ENCODE measurements at regions not wholly inside any gene's neighbourhood (a gene's known extent, or its start where the extent isn't known, plus 50 kb on each side); places are given as distances from the start of the nearest gene placed in this dataset.

DNA sequence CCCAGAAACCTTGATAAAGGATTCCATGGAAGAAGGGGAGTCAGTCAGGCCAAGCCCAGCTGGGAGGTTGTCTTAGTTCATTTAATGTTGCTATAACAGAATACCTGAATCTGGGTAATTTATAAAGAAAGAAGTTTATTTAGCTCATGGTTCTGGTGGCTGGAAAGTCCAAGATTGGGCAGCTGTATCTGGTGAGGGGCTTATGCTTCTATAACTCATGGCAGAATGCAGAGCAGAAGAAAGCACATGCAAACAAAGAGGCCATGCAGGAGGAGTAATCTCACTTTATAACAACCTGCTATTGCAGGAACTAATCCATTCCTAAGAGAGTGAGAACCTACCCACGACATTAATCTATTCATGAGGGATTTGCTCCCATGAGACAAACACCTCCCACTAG, 54.2 kb upstream of the ANKRD1 start:
- Mint-ChIP-seq H3K9me3 (no peaks in the 10 kb centered on the region), H3K4me3 (no peak overlapping the region), H3K4me1 (no peaks in the 10 kb centered on the region), H3K27ac (no peak overlapping the region), H3K27me3 (peaks cover 4% of the 10 kb centered on the region), H3K36me3 (ENCODE audit: low read depth) (no peaks in the 10 kb centered on the region)
- ChIA-PET CTCF (interaction anchor here (1.0 kb wide), 1 partner anchor 9 kb away, joined by 4 read pairs; no protein-coding TSS in a partner anchor), POLR2A (no interaction called here)
- DNase-seq: no peak

DNA sequence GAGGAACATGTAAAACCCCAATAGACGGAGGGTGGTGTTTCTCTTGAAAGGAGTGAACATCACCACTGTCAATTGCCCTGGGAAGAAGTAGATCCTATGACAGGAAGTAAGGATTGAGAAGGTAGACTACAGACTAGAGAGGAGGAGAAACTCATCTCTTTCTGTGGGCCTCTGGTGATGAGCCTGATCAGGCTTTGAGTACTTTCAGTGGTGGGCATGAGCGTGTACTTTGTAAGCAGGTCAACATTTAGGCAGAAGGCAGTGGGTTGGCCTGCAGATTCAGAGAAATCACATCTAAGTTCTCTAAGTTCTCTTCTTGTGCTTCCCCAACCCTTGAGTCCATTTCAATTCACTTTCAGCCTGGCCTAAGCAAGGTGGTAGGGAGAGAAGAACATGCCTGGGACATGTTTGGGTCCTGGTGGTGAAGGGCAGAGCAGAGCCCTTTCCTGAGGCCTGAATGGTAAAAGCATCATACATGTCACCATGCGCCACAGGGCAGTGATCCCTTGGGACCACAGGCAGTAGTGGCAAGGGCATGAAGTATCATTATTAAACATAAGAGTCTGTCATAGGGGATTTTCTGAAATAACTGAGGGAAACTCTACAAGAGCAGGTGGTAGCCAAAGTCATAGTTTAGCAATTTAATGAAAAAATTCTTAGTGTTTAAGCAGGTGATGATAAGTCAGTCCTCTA, 56.4 kb upstream of the ANKRD1 start:
- no peaks in the 10 kb centered on the region for H3K9me3 Mint-ChIP-seq
- DNase-seq: no peak
- H3K27ac Mint-ChIP-seq: peak overlapping the region; percentile 48
- H3K4me3 Mint-ChIP-seq: no peak overlapping the region
- peaks cover 4% of the 10 kb centered on the region for H3K27me3 Mint-ChIP-seq
- H3K36me3 Mint-ChIP-seq (ENCODE audit: low read depth): no peaks in the 10 kb centered on the region
- H3K4me1 Mint-ChIP-seq: no peaks in the 10 kb centered on the region
- CTCF ChIA-PET: interaction anchor here (1.2 to 1.4 kb wide), 2 partner anchors 10 to 11 kb away, joined by 3 read pairs; no protein-coding TSS in a partner anchor
- POLR2A ChIA-PET: no interaction called here

DNA sequence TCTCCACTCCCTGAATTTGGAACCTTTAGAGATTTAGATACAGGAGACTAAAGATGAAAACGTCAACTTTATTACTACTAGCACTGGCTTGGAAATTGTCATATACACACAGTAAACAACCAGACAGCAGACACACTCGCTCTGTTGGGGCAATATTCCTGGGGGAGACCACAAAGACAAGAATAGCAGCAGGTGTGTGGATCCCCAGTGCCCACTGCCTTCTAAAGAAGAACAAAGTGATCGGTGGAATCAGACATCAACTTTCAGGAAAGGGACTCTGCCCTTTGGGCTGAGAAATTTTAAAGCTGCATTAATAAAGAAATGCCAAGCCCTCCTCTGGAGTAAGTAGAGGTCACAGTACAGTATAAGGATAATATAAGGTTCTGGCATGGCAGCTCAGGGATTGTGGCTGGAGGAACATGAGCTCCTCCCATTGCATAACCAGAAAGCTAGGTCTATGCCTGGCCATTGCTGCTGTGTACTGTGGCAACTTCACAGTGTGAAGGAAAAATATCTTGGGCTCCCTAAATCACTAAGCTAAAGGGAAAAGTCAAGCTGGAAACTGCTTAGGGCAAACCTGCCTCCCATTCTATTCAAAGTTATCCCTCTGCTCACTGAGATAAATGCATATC, 57.1 kb upstream of the ANKRD1 start:
- Mint-ChIP-seq H3K4me1 (no peaks in the 10 kb centered on the region), H3K27me3 (peaks cover 4% of the 10 kb centered on the region), H3K4me3 (no peak overlapping the region), H3K27ac (peak overlapping the region; percentile 48), H3K36me3 (ENCODE audit: low read depth) (no peaks in the 10 kb centered on the region), H3K9me3 (no peaks in the 10 kb centered on the region)
- no peak for DNase-seq
- ChIA-PET POLR2A (no interaction called here), CTCF (interaction anchor here (1.2 to 1.4 kb wide), 2 partner anchors 10 to 11 kb away, joined by 3 read pairs; no protein-coding TSS in a partner anchor)

DNA sequence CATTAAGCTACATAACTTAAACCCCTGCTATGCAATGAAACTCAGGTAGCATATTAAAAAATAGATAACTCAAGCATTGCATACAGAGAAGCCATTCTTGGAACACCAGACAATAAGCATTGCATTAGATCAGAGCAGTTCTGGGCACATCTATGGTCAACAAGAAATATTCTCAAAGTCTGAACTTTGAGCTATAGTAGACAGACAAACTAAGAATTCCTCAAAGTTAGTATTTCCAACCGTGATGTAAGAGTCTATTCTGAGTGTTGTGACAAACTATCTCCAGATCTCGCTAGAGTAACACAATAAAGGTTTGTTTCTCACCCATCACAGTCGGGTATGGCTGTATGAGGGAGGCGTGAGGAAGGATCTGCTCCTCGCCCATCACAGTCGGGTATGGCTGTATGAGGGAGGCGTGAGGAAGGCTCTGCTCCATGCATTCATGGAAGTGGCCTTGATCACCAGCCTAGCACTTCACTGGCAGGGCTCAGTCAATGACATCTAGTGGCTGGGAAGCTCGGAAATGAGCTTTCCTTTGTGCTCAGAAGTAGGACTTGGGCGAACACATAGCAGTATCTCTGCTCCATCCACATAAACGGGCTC, 61.6 kb upstream of the ANKRD1 start:
- Mint-ChIP-seq H3K4me3 (no peak overlapping the region), H3K27ac (no peak overlapping the region), H3K9me3 (no peaks in the 10 kb centered on the region), H3K4me1 (no peaks in the 10 kb centered on the region), H3K36me3 (ENCODE audit: low read depth) (no peaks in the 10 kb centered on the region), H3K27me3 (peaks cover 3% of the 10 kb centered on the region)
- CTCF ChIA-PET: no interaction called here
- POLR2A ChIA-PET: no interaction called here
- no peak for DNase-seq

DNA sequence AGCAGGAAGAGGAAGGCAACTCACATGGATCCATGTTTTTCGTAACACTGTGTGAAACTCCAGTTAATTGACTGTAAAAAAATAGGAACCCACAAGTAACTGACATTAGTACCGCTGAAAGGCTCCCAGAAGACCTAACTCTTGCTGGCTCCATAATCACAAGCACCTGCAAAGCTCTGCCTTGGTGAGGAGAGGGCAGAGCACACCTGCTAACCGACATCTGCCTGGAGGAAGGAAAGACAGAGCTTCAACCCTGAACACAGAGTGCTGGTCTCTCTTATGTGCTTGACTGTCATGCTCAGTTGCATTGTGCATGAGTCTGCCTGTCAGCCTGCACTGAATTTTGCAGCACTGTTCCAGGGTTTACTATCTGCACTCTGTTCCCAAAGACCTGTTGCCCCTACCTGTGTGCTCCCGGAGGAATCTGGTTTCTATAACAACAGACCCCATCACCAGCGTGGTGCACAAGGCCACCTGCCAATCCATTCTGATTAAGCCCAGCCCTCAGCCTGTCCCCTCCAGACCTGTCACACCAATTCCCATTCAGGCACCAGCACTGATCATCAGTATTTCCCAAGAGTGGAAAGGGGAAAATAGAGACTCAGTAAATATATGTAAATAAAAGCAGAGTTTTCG, 63.1 kb upstream of the ANKRD1 start:
- Mint-ChIP-seq H3K27me3 (no peaks in the 10 kb centered on the region), H3K27ac (no peak overlapping the region), H3K4me1 (no peaks in the 10 kb centered on the region), H3K36me3 (ENCODE audit: low read depth) (no peaks in the 10 kb centered on the region), H3K4me3 (no peak overlapping the region), H3K9me3 (no peaks in the 10 kb centered on the region)
- DNase-seq: no peak
- POLR2A ChIA-PET: no interaction called here
- CTCF ChIA-PET: interaction anchor here (1.4 to 1.5 kb wide), 2 partner anchors 268 to 651 kb away, joined by 3 read pairs; no protein-coding TSS in a partner anchor

DNA sequence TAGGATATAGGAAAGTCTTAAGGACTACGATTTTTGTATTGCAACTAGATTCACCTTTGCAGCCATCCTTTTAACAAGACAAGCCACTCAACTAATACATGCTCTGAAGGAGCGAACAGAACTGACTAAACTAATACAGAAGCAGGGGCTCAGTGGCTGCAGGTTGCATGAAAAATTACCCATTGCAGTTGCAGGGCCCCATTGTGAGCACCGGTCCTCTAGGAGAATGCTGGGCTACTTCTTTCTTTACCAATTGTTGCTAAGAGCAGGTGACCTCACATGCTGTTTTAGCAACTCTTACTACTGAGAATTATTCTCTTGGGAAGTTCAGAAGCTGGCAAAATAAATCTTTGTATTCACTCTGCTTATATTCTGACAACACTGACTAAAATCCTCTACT, 64.0 kb upstream of the ANKRD1 start:
- Mint-ChIP-seq H3K4me1 (no peaks in the 10 kb centered on the region), H3K36me3 (ENCODE audit: low read depth) (no peaks in the 10 kb centered on the region), H3K9me3 (no peaks in the 10 kb centered on the region), H3K27ac (no peak overlapping the region), H3K4me3 (no peak overlapping the region), H3K27me3 (no peaks in the 10 kb centered on the region)
- CTCF ChIA-PET: interaction anchor here (0.5 kb wide), 1 partner anchor 188 kb away, joined by 3 read pairs; no protein-coding TSS in a partner anchor
- POLR2A ChIA-PET: no interaction called here
- no peak for DNase-seq

DNA sequence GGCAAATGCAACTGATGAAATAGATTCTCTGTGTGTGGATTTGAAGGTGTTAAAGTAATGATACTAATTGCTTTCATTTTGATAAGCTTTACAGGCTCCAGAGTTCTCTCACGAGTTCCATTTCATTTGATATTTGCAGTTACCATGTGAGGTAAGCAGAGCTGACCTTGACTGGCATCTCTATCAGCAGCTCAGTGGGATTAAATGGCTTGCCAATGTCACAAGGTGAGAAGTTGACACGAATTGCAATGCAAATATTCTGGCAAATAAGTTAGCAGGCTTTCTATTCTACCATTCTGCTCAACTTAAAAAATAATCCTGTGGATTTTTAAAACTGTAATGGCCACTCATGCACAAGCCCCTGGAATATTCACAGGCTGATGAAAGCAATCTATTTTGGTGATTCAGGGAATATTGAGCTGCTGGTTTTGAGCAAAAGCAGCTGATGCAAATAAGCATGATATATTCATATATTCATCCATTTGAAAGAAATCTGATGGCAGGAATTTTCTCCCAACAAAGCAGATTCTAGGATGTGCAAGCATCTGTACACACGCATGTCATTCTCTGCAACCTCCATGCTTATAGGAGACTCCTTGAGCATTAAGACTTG, 64.5 kb upstream of the ANKRD1 start:
- H3K27ac Mint-ChIP-seq: no peak overlapping the region
- CTCF ChIA-PET: interaction anchor here (0.5 kb wide), 1 partner anchor 188 kb away, joined by 3 read pairs; no protein-coding TSS in a partner anchor

DNA sequence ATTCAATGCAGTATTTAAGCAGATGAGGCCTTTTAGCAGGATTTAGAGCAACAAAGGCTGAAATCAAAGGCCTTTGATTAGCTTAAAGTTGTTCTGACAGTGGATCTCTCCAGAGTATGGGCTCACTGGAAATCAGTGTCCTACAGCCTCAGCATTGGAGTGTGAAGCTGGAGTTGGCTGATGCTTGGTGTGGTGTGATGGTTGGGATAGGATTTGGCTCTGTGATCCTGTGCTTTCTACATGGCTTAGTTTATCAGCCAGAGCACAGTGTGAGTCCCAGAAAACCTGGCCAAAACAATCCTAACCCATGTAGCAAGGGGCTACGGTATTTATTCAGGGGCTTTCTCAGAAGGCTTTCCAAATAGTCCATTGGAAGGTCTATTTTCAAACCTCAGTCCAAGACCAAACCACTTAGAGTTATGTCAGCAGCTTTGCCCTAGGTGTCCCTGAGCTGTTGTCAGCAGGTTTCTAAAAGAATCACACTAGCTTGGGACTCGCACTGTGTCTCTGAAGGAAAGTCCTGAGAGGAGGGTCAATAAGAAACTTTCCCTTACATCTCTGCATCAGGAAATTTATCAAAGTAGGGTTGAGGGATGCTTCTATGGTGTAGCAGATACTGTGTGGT, 65.4 kb upstream of the ANKRD1 start:
- ChIA-PET POLR2A (no interaction called here), CTCF (interaction anchor here (0.6 kb wide), 1 partner anchor 31 kb away, joined by 3 read pairs; no protein-coding TSS in a partner anchor)
- Mint-ChIP-seq H3K27ac (no peak overlapping the region), H3K4me1 (no peaks in the 10 kb centered on the region), H3K4me3 (no peak overlapping the region), H3K36me3 (ENCODE audit: low read depth) (no peaks in the 10 kb centered on the region), H3K9me3 (no peaks in the 10 kb centered on the region), H3K27me3 (no peaks in the 10 kb centered on the region)
- DNase-seq: no peak

More for the DNA sequence above, 64.5 kb upstream of the ANKRD1 start:
- no peak for DNase-seq
- POLR2A ChIA-PET: no interaction called here
- no peaks in the 10 kb centered on the region for H3K27me3 Mint-ChIP-seq
- H3K4me3 Mint-ChIP-seq: no peak overlapping the region
- H3K4me1 Mint-ChIP-seq: no peaks in the 10 kb centered on the region
- no peaks in the 10 kb centered on the region for H3K36me3 Mint-ChIP-seq (ENCODE audit: low read depth)
- no peaks in the 10 kb centered on the region for H3K9me3 Mint-ChIP-seq

DNA sequence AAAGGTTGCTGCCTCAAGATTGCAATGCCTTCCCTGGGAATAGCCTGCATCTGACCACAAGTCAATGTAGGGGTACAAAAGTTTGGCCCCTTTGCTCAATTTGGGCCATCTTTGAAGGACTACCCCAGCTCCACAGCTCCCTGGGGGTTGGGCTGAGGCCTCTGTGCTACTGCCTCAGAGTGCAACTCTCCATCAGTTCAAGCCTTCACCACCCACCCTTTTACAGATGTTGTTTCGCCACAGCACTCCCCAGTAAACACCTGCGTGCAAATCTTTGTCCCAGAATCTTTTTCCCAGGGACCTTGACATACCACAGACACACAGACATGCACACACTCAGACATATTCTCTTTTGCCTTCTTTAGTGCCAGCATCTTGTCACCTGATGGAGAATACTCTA, 66.0 kb upstream of the ANKRD1 start:
- Mint-ChIP-seq H3K4me3 (no peak overlapping the region), H3K4me1 (no peaks in the 10 kb centered on the region), H3K27me3 (no peaks in the 10 kb centered on the region), H3K27ac (no peak overlapping the region), H3K9me3 (no peaks in the 10 kb centered on the region), H3K36me3 (ENCODE audit: low read depth) (no peaks in the 10 kb centered on the region)
- DNase-seq: no peak
- CTCF ChIA-PET: no interaction called here
- POLR2A ChIA-PET: no interaction called here

DNA sequence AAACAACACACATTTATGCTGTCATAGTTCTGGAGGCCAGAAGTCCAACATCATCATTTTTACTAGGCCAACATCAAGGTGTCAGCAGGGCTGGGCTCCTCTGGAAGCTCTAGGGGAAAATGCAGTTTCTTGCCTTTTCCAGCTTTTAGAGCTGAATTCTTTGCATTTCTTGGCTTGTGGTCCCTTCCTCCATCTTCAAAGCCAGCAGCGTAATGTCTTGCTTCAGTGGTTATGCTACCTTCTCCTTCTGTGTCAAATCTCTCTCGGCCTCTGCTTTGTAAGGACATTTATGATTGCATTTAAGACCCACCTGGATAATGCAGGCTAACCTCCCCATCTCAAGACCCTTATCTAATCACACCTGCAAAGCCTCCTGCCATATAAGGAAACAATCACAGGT, 66.5 kb upstream of the ANKRD1 start:
- ChIA-PET CTCF (no interaction called here), POLR2A (no interaction called here)
- H3K27me3 Mint-ChIP-seq: no peaks in the 10 kb centered on the region
- no peaks in the 10 kb centered on the region for H3K4me1 Mint-ChIP-seq
- H3K9me3 Mint-ChIP-seq: no peaks in the 10 kb centered on the region
- H3K4me3 Mint-ChIP-seq: no peak overlapping the region
- no peaks in the 10 kb centered on the region for H3K36me3 Mint-ChIP-seq (ENCODE audit: low read depth)
- DNase-seq: no peak
- no peak overlapping the region for H3K27ac Mint-ChIP-seq

DNA sequence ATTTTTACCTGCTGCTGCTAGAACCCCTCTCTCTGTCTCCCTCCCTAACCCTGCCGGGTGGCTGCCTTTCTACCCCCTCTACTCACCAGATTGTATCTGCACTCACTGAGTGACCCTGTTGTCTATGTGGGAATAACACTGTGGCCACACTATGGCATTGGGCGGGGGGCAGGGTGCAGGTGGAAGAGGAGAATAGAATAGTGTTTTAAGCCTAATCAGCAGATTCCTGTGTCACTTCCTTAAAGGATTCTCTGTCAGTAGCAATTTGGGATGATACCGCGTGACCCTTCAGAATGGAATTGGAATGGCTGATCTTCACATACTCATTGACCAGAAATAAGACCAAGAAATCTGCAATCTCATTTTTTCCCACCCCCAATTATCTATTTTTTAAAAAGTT, 67.1 kb upstream of the ANKRD1 start:
- CTCF ChIA-PET: interaction anchor here (0.9 to 1.1 kb wide), 2 partner anchors 10 to 18 kb away, joined by 3 to 4 read pairs; no protein-coding TSS in a partner anchor
- H3K4me1 Mint-ChIP-seq: no peaks in the 10 kb centered on the region

DNA sequence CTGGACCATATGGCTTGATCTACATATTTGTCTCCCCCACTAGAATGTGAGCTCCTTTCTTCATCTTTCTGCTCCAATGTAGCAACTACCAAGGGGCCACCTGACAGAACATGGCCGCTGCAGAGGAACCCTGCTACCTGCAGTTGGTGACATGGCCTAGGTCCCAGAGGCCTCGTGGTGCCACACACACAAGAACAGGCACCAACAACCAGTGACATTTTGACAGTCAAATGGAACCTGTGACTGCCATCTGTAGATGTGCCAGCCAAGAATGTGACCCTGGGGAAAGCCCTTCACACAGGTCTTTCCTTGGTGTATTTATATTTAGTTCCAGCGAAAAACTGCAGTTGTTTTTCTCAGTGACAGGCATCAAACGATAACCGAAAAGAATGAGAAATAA, 67.9 kb upstream of the ANKRD1 start:
- Mint-ChIP-seq H3K27ac (no peak overlapping the region), H3K36me3 (ENCODE audit: low read depth) (no peaks in the 10 kb centered on the region), H3K4me3 (no peak overlapping the region), H3K4me1 (no peaks in the 10 kb centered on the region), H3K9me3 (no peaks in the 10 kb centered on the region), H3K27me3 (peaks cover 6% of the 10 kb centered on the region)
- CTCF ChIA-PET: interaction anchor here (0.9 to 1.2 kb wide), 3 partner anchors 8 to 18 kb away, joined by 3 to 4 read pairs (median 3); no protein-coding TSS in a partner anchor
- POLR2A ChIA-PET: interaction anchor here (0.5 kb wide), 1 partner anchor 1644 kb away, joined by 3 read pairs; no protein-coding TSS in a partner anchor
- no peak for DNase-seq

More for the DNA sequence above, 67.1 kb upstream of the ANKRD1 start:
- Mint-ChIP-seq H3K9me3 (no peaks in the 10 kb centered on the region), H3K27ac (no peak overlapping the region), H3K4me3 (no peak overlapping the region), H3K27me3 (peaks cover under 1% of the 10 kb centered on the region), H3K36me3 (ENCODE audit: low read depth) (no peaks in the 10 kb centered on the region)
- DNase-seq: no peak
- POLR2A ChIA-PET: no interaction called here

All from activated CD4-positive, alpha-beta T cell treated with anti-CD3 and anti-CD28 coated beads, Interleukin-2, amount 10 ng/mL, durations not matched to agents 7 days and 5 days (primary cell).